ENCODE measurements at regions not wholly inside any gene's neighbourhood (a gene's known extent, or its start where the extent isn't known, plus 50 kb on each side); places are given as distances from the start of the nearest gene placed in this dataset.

- POLR2A ChIA-PET = no interaction called here
- peaks cover 0 to 7% (median 0%) of the 10 kb centered on the region in 3 experiments for H3K9me3 ChIP-seq (ENCODE audit: control insufficient read depth in 2 of 3, low read length in 3 of 3)
- no peak overlapping the region for H3K4me3 ChIP-seq (ENCODE audit: low read length)
- Mint-ChIP-seq H3K27ac (no peak overlapping the region), H3K27me3 (no peaks in the 10 kb centered on the region), H3K4me3 (no peak overlapping the region), H3K9me3 (peaks cover 4 to 30% (median 18%) of the 10 kb centered on the region in 11 donors), H3K4me1 (no peaks in the 10 kb centered on the region), H3K36me3 (peaks cover 0 to 5% (median 0%) of the 10 kb centered on the region in 5 donors)
- CTCF ChIA-PET = no interaction called here
- DNase-seq = no peak
- no peaks in the 10 kb centered on the region for H3K27me3 ChIP-seq (ENCODE audit: control insufficient read depth in 2 of 2, insufficient read depth in 2 of 2, low read length in 2 of 2)
- H3K36me3 ChIP-seq (ENCODE audit: control insufficient read depth in 2 of 3, insufficient read depth in 3 of 3, low read length in 3 of 3) = no peaks in the 10 kb centered on the region
- H3K27ac ChIP-seq (ENCODE audit: low read depth, low read length) = no peak overlapping the region
- no peaks in the 10 kb centered on the region for H3K4me1 ChIP-seq (ENCODE audit: control insufficient read depth in 2 of 2, insufficient read depth in 2 of 2, low read length in 2 of 2)
- ATAC-seq = no peak
- intact Hi-C loops (cut with micrococcal nuclease) = no loop called here
These were observed 426.9 kb downstream of the HTR1B start for GRCh38 chr6:77036400-77036799.

- Histone ChIP-seq H3K9me3 (ENCODE audit: control insufficient read depth in 2 of 3, low read length in 3 of 3) (peaks cover 0 to 7% (median 0%) of the 10 kb centered on the region in 3 experiments), H3K27me3 (ENCODE audit: control insufficient read depth in 2 of 2, insufficient read depth in 2 of 2, low read length in 2 of 2) (no peaks in the 10 kb centered on the region), H3K4me1 (ENCODE audit: control insufficient read depth in 2 of 2, insufficient read depth in 2 of 2, low read length in 2 of 2) (no peaks in the 10 kb centered on the region), H3K36me3 (ENCODE audit: control insufficient read depth in 2 of 3, insufficient read depth in 3 of 3, low read length in 3 of 3) (no peaks in the 10 kb centered on the region), H3K27ac (ENCODE audit: low read depth, low read length) (no peak overlapping the region), H3K4me3 (ENCODE audit: low read length) (no peak overlapping the region)
- peaks cover 0 to 5% (median 0%) of the 10 kb centered on the region in 5 donors for H3K36me3 Mint-ChIP-seq
- no peaks in the 10 kb centered on the region for H3K4me1 Mint-ChIP-seq
- H3K27me3 Mint-ChIP-seq = no peaks in the 10 kb centered on the region
- CTCF ChIA-PET = no interaction called here
- POLR2A ChIA-PET = no interaction called here
- no peak for ATAC-seq
- no peak for DNase-seq
- no peak overlapping the region for H3K27ac Mint-ChIP-seq
- peaks cover 0 to 35% (median 17%) of the 10 kb centered on the region in 11 donors for H3K9me3 Mint-ChIP-seq
- H3K4me3 Mint-ChIP-seq = no peak overlapping the region
- intact Hi-C loops (cut with micrococcal nuclease) = no loop called here
These were observed 429.1 kb downstream of the HTR1B start for GRCh38 chr6:77034161-77034560.

- no peak overlapping the region for H3K27ac Mint-ChIP-seq
- no peaks in the 10 kb centered on the region for H3K36me3 Mint-ChIP-seq
- Histone ChIP-seq H3K9me3 (ENCODE audit: control insufficient read depth in 2 of 3, low read length in 3 of 3) (no peaks in the 10 kb centered on the region), H3K27me3 (ENCODE audit: control insufficient read depth in 2 of 2, insufficient read depth in 2 of 2, low read length in 2 of 2) (no peaks in the 10 kb centered on the region), H3K4me3 (ENCODE audit: low read length) (no peak overlapping the region), H3K36me3 (ENCODE audit: control insufficient read depth in 2 of 3, insufficient read depth in 3 of 3, low read length in 3 of 3) (no peaks in the 10 kb centered on the region), H3K4me1 (ENCODE audit: control insufficient read depth in 2 of 2, insufficient read depth in 2 of 2, low read length in 2 of 2) (no peaks in the 10 kb centered on the region), H3K27ac (ENCODE audit: low read depth, low read length) (no peak overlapping the region)
- peaks cover 0 to 15% (median 7%) of the 10 kb centered on the region in 11 donors for H3K9me3 Mint-ChIP-seq
- peaks cover 0 to 2% (median 0%) of the 10 kb centered on the region in 7 donors for H3K4me1 Mint-ChIP-seq
- intact Hi-C loops (cut with micrococcal nuclease) = no loop called here
- POLR2A ChIA-PET = no interaction called here
- no peaks in the 10 kb centered on the region for H3K27me3 Mint-ChIP-seq
- H3K4me3 Mint-ChIP-seq = no peak overlapping the region
- no peak for ATAC-seq
- DNase-seq = no peak
- CTCF ChIA-PET = no interaction called here
These were observed 432.2 kb downstream of the HTR1B start for GRCh38 chr6:77030929-77031674.

GRCh38 chr6:77026341-77026740 is 436.9 kb downstream of the HTR1B start:
- no peak overlapping the region for H3K4me3 ChIP-seq (ENCODE audit: low read length)
- no peaks in the 10 kb centered on the region for H3K27me3 ChIP-seq (ENCODE audit: control insufficient read depth in 2 of 2, insufficient read depth in 2 of 2, low read length in 2 of 2)
- ChIA-PET CTCF (no interaction called here), POLR2A (no interaction called here)
- no peaks in the 10 kb centered on the region for H3K27me3 Mint-ChIP-seq
- intact Hi-C loops (cut with micrococcal nuclease) = no loop called here
- H3K36me3 ChIP-seq (ENCODE audit: control insufficient read depth in 2 of 3, insufficient read depth in 3 of 3, low read length in 3 of 3) = no peaks in the 10 kb centered on the region
- H3K27ac ChIP-seq (ENCODE audit: low read depth, low read length) = no peak overlapping the region
- no peaks in the 10 kb centered on the region for H3K9me3 ChIP-seq (ENCODE audit: control insufficient read depth in 2 of 3, low read length in 3 of 3)
- H3K27ac Mint-ChIP-seq = no peak overlapping the region
- no peaks in the 10 kb centered on the region for H3K36me3 Mint-ChIP-seq
- H3K4me1 Mint-ChIP-seq = peaks cover 0 to 2% (median 0%) of the 10 kb centered on the region in 7 donors
- H3K4me1 ChIP-seq (ENCODE audit: control insufficient read depth in 2 of 2, insufficient read depth in 2 of 2, low read length in 2 of 2) = no peaks in the 10 kb centered on the region
- H3K4me3 Mint-ChIP-seq = no peak overlapping the region
- ATAC-seq (no peak), DNase-seq (no peak)
- H3K9me3 Mint-ChIP-seq = peaks cover 0 to 9% (median 5%) of the 10 kb centered on the region in 11 donors

- no peaks in the 10 kb centered on the region for H3K27me3 ChIP-seq (ENCODE audit: control insufficient read depth in 2 of 2, insufficient read depth in 2 of 2, low read length in 2 of 2)
- Mint-ChIP-seq H3K27me3 (no peaks in the 10 kb centered on the region), H3K27ac (no peak overlapping the region), H3K9me3 (peaks cover 0 to 9% (median 5%) of the 10 kb centered on the region in 11 donors), H3K36me3 (no peaks in the 10 kb centered on the region), H3K4me3 (no peak overlapping the region), H3K4me1 (peaks cover 0 to 2% (median 0%) of the 10 kb centered on the region in 7 donors)
- intact Hi-C loops (cut with micrococcal nuclease) = no loop called here
- no peaks in the 10 kb centered on the region for H3K4me1 ChIP-seq (ENCODE audit: control insufficient read depth in 2 of 2, insufficient read depth in 2 of 2, low read length in 2 of 2)
- CTCF ChIA-PET = no interaction called here
- H3K9me3 ChIP-seq (ENCODE audit: control insufficient read depth in 2 of 3, low read length in 3 of 3) = no peaks in the 10 kb centered on the region
- no peak overlapping the region for H3K27ac ChIP-seq (ENCODE audit: low read depth, low read length)
- DNase-seq (no peak), ATAC-seq (no peak)
- POLR2A ChIA-PET = no interaction called here
- no peaks in the 10 kb centered on the region for H3K36me3 ChIP-seq (ENCODE audit: control insufficient read depth in 2 of 3, insufficient read depth in 3 of 3, low read length in 3 of 3)
- H3K4me3 ChIP-seq (ENCODE audit: low read length) = no peak overlapping the region
These were observed 437.5 kb downstream of the HTR1B start for GRCh38 chr6:77025736-77026223.

GRCh38 chr6:77021778-77022177 is 441.5 kb downstream of the HTR1B start:
- Histone ChIP-seq H3K27ac (ENCODE audit: low read depth, low read length) (no peak overlapping the region), H3K4me1 (ENCODE audit: control insufficient read depth in 2 of 2, insufficient read depth in 2 of 2, low read length in 2 of 2) (no peaks in the 10 kb centered on the region), H3K36me3 (ENCODE audit: control insufficient read depth in 2 of 3, insufficient read depth in 3 of 3, low read length in 3 of 3) (no peaks in the 10 kb centered on the region), H3K9me3 (ENCODE audit: control insufficient read depth in 2 of 3, low read length in 3 of 3) (no peaks in the 10 kb centered on the region), H3K4me3 (ENCODE audit: low read length) (no peak overlapping the region), H3K27me3 (ENCODE audit: control insufficient read depth in 2 of 2, insufficient read depth in 2 of 2, low read length in 2 of 2) (no peaks in the 10 kb centered on the region)
- Mint-ChIP-seq H3K9me3 (peaks cover 0 to 12% (median 2%) of the 10 kb centered on the region in 11 donors), H3K36me3 (no peaks in the 10 kb centered on the region), H3K4me3 (no peak overlapping the region), H3K27me3 (no peaks in the 10 kb centered on the region), H3K27ac (no peak overlapping the region), H3K4me1 (peaks cover 0 to 2% (median 0%) of the 10 kb centered on the region in 7 donors)
- ATAC-seq = no peak
- intact Hi-C loops (cut with micrococcal nuclease) = no loop called here
- ChIA-PET POLR2A (no interaction called here), CTCF (no interaction called here)
- DNase-seq = no peak

GRCh38 chr6:77021232-77021631 is 442.1 kb downstream of the HTR1B start:
- Histone ChIP-seq H3K4me1 (ENCODE audit: control insufficient read depth in 2 of 2, insufficient read depth in 2 of 2, low read length in 2 of 2) (no peaks in the 10 kb centered on the region), H3K4me3 (ENCODE audit: low read length) (no peak overlapping the region), H3K9me3 (ENCODE audit: control insufficient read depth in 2 of 3, low read length in 3 of 3) (no peaks in the 10 kb centered on the region), H3K27me3 (ENCODE audit: control insufficient read depth in 2 of 2, insufficient read depth in 2 of 2, low read length in 2 of 2) (no peaks in the 10 kb centered on the region), H3K27ac (ENCODE audit: low read depth, low read length) (no peak overlapping the region), H3K36me3 (ENCODE audit: control insufficient read depth in 2 of 3, insufficient read depth in 3 of 3, low read length in 3 of 3) (no peaks in the 10 kb centered on the region)
- POLR2A ChIA-PET = no interaction called here
- Mint-ChIP-seq H3K4me1 (no peaks in the 10 kb centered on the region), H3K27ac (no peak overlapping the region), H3K4me3 (no peak overlapping the region), H3K9me3 (peaks cover 0 to 14% (median 0%) of the 10 kb centered on the region in 11 donors), H3K36me3 (no peaks in the 10 kb centered on the region), H3K27me3 (no peaks in the 10 kb centered on the region)
- no peak for ATAC-seq
- DNase-seq = no peak
- intact Hi-C loops (cut with micrococcal nuclease) = no loop called here
- CTCF ChIA-PET = no interaction called here
